DOHH2 (cell line): ENCODE measurements at regions not wholly inside any gene's neighbourhood (a gene's known extent, or its start where the extent isn't known, plus 50 kb on each side); places are given as distances from the start of the nearest gene placed in this dataset.

Experiments used
- CTCF ChIP-seq: fragments of 200-600 bp; sonication (generic); IDR thresholded peaks from one replicate; pipeline ENCODE4 v1.5.1; 2014; ENCODE audit warnings: antibody characterized with exemption, mild to moderate bottlenecking, low read depth, low read length; ENCODE audit not compliant: poor library complexity, severe bottlenecking
- EZH2phosphoT487 ChIP-seq: fragments of 200-600 bp; sonication (generic); IDR thresholded peaks from 2 replicates; pipeline ENCODE4 v1.6.1; 2017; ENCODE audit warnings: borderline replicate concordance, mild to moderate bottlenecking, antibody characterized with exemption, low read length, moderate library complexity, mixed read lengths

- TF ChIP-seq CTCF (no peak), EZH2phosphoT487 (no peak)
Measured at GRCh38 chr6:150766201-150766997, 99.1 kb upstream of the MTHFD1L start.
